B cell (primary cell): ENCODE measurements at regions not wholly inside any gene's neighbourhood (a gene's known extent, or its start where the extent isn't known, plus 50 kb on each side); places are given as distances from the start of the nearest gene placed in this dataset.

Experiments used
- ATAC-seq: fragments of 200-7000 bp; cut with Tn5 transposase; one replicate; pipeline ENCODE4 v1.10.0; 2021; ENCODE audit warnings: low read depth, mild to moderate bottlenecking, moderate number of reproducible peaks, moderate library complexity
- CTCF ChIA-PET: fragments of 350-600 bp; sonication (Branson Sonifier 250); formaldehyde crosslinking; loops from one replicate; lab custom pipeline; 2021; ENCODE audit warnings: antibody characterized with exemption, inconsistent platforms; lab: Charles Lee
- POLR2A ChIA-PET: fragments of 350-600 bp; sonication (Branson Sonifier 250); formaldehyde crosslinking; loops from one replicate; lab custom pipeline; 2021; ENCODE audit warnings: antibody characterized with exemption; lab: Charles Lee
- DNase-seq: peaks from one replicate; pipeline ENCODE4 v3.0.0; 2013
- H2AFZ ChIP-seq: 2 replicates; pipeline ENCODE4 v1.6.1; 2012; ENCODE audit warnings: mild to moderate bottlenecking, low read depth, low read length; ENCODE audit not compliant: insufficient read depth, poor library complexity, severe bottlenecking
- H3K27ac ChIP-seq, 2 donors: 1 replicate in 1 of 2; 2 replicates in 1 of 2; pipeline ENCODE4 v1.5.1; 2012 to 2013; ENCODE audit warnings: low read length in 2 of 2, mild to moderate bottlenecking in 2 of 2, moderate library complexity in 1 of 2
- H3K27me3 ChIP-seq, 4 experiments: fragments of 200-600 bp in 1 of 4; sonication (generic) in 1 of 4; replicated peaks in 1 of 4; 1 replicate in 2 of 4; 2 replicates in 2 of 4; pipeline versions ENCODE4 v1.6.1 to v1.7.0; 2013 to 2016; ENCODE audit warnings: low read length in 3 of 4, mild to moderate bottlenecking in 2 of 4, mixed read lengths in 1 of 4, moderate library complexity in 1 of 4; ENCODE audit not compliant: insufficient read depth in 4 of 4, control insufficient read depth in 3 of 4; ENCODE audit errors: control extremely low read depth in 1 of 4
- H3K36me3 ChIP-seq, 2 experiments: replicated peaks in 1 of 2; 1 replicate in 1 of 2; 2 replicates in 1 of 2; pipeline versions ENCODE4 v1.6.1 to v1.7.1; 2013; ENCODE audit warnings: low read length in 1 of 2; ENCODE audit not compliant: insufficient read depth in 2 of 2, control insufficient read depth in 1 of 2; ENCODE audit errors: control extremely low read depth in 1 of 2, extremely low read depth in 1 of 2
- H3K4me1 ChIP-seq, 2 donors: fragments of 200-600 bp in 1 of 2; sonication (generic) in 1 of 2; 1 replicate in 1 of 2; 2 replicates in 1 of 2; pipeline versions ENCODE4 v1.5.1 to v1.6.1; 2013 to 2017; ENCODE audit warnings: low read length in 2 of 2; ENCODE audit not compliant: control insufficient read depth in 2 of 2, insufficient read depth in 2 of 2
- H3K4me2 ChIP-seq: replicated peaks from 2 replicates; pipeline ENCODE3; 2012; ENCODE audit warnings: mild to moderate bottlenecking, low read depth, low read length; ENCODE audit not compliant: poor library complexity, severe bottlenecking
- H3K4me3 ChIP-seq, 5 experiments: fragments of 200-600 bp in 1 of 5; sonication (generic) in 1 of 5; 1 replicate in 3 of 5; 2 replicates in 2 of 5; pipeline versions ENCODE4 v1.5.1 to v1.7.0; 2011 to 2016; ENCODE audit warnings: low read length in 4 of 5, mild to moderate bottlenecking in 4 of 5, low read depth in 2 of 5, control low read depth in 1 of 5, moderate library complexity in 1 of 5; ENCODE audit not compliant: insufficient read depth in 1 of 5; ENCODE audit errors: control extremely low read depth in 1 of 5, extremely low read depth in 1 of 5
- H3K79me2 ChIP-seq: fragments of 200-600 bp; sonication (generic); one replicate; pipeline ENCODE4 v1.6.0; 2016; ENCODE audit warnings: low read length; ENCODE audit not compliant: control insufficient read depth, insufficient read depth
- H3K9ac ChIP-seq: fragments of 200-600 bp; sonication (generic); 2 replicates; pipeline ENCODE4 v1.6.1; 2017; ENCODE audit warnings: mild to moderate bottlenecking, low read length, moderate library complexity
- H3K9me3 ChIP-seq, 3 donors: one replicate each; pipeline versions ENCODE4 v1.6.1 to v1.7.1; 2013; ENCODE audit warnings: low read length in 2 of 3; ENCODE audit not compliant: control insufficient read depth in 2 of 3, insufficient read depth in 1 of 3; ENCODE audit errors: control extremely low read depth in 1 of 3
- H4K20me1 ChIP-seq: 2 replicates; pipeline ENCODE4 v1.6.0; 2012; ENCODE audit warnings: mild to moderate bottlenecking, low read length; ENCODE audit not compliant: insufficient read depth, control insufficient read depth, poor library complexity, severe bottlenecking
- H3K27ac Mint-ChIP-seq: one replicate; pipeline ENCODE4 v1.8.0; 2021; ENCODE audit warnings: mixed read lengths
- H3K27me3 Mint-ChIP-seq: one replicate; pipeline ENCODE4 v1.8.0; 2021; ENCODE audit warnings: mixed read lengths
- H3K4me1 Mint-ChIP-seq: one replicate; pipeline ENCODE4 v1.8.0; 2021; ENCODE audit warnings: mixed read lengths
- H3K4me3 Mint-ChIP-seq: one replicate; pipeline ENCODE4 v1.8.0; 2021; ENCODE audit warnings: mixed read lengths
- H3K9me3 Mint-ChIP-seq: one replicate; pipeline ENCODE4 v1.8.0; 2022; ENCODE audit warnings: mixed read lengths; ENCODE audit not compliant: insufficient read depth
- CTCF ChIP-seq: fragments of 200-600 bp; IDR thresholded peaks from one replicate; pipeline ENCODE4 v1.8.0; 2022; ENCODE audit warnings: antibody characterized with exemption, mild to moderate bottlenecking
- EZH2 ChIP-seq: IDR thresholded peaks from 2 replicates; pipeline ENCODE4 v1.6.1; 2012; ENCODE audit warnings: borderline replicate concordance, low read depth, mild to moderate bottlenecking, moderate library complexity, low read length; ENCODE audit not compliant: insufficient read depth, poor library complexity, severe bottlenecking
- WGBS: methylation state at CpG from one replicate; pipeline ENCODE4 v1.1.5; 2013; ENCODE audit warnings: missing lambda C conversion rate; ENCODE audit not compliant: insufficient coverage; 5-methylcytosine and 5-hydroxymethylcytosine counted together
- intact Hi-C: fragments of 100-400 bp; cut with micrococcal nuclease; formaldehyde crosslinking; loops from one replicate; pipeline ENCODE4 v1.10.0; 2022

GRCh38 chr5:6273090-6273735 lies 105.1 kb downstream of the MED10 start:
- Mint-ChIP-seq H3K4me1 (no peaks in the 10 kb centered on the region), H3K27me3 (peaks cover 25% of the 10 kb centered on the region), H3K9me3 (no peaks in the 10 kb centered on the region), H3K27ac (no peak overlapping the region), H3K4me3 (no peak overlapping the region)
- no peak for DNase-seq
- WGBS = 56% methylated on average over 6 of the region's 10 CpGs
- intact Hi-C loops = no loop called here
- H2AFZ ChIP-seq = no peak overlapping the region
- POLR2A ChIA-PET = no interaction called here
- TF ChIP-seq CTCF = no peak
- no peak for TF ChIP-seq EZH2
- CTCF ChIA-PET = interaction anchor here (0.6 to 1.0 kb wide), 2 partner anchors 12 to 491 kb away, joined by 3 read pairs; no protein-coding TSS in a partner anchor
- no peaks in the 10 kb centered on the region for H3K9me3 ChIP-seq
- no peak for ATAC-seq
- no peaks in the 10 kb centered on the region for H3K4me1 ChIP-seq
- no peak overlapping the region for H3K4me3 ChIP-seq
- H3K79me2 ChIP-seq = no peaks in the 10 kb centered on the region
- H3K27me3 ChIP-seq = peaks cover 0 to 7% (median 0%) of the 10 kb centered on the region in 4 experiments
- no peak overlapping the region for H3K9ac ChIP-seq
- no peak overlapping the region for H3K4me2 ChIP-seq
- H4K20me1 ChIP-seq = no peaks in the 10 kb centered on the region
- no peaks in the 10 kb centered on the region for H3K36me3 ChIP-seq
- H3K27ac ChIP-seq = no peak overlapping the region

GRCh38 chr5:6269925-6270324 lies 108.4 kb downstream of the MED10 start:
- intact Hi-C loops = no loop called here
- POLR2A ChIA-PET = no interaction called here
- CTCF ChIA-PET = interaction anchor here (0.6 kb wide), 1 partner anchor 302 kb away, joined by 3 read pairs; no protein-coding TSS in a partner anchor

More at GRCh38 chr5:6269925-6270324, 108.4 kb downstream of the MED10 start:
- Histone ChIP-seq H3K79me2 (no peaks in the 10 kb centered on the region), H4K20me1 (no peaks in the 10 kb centered on the region), H3K27ac (no peak overlapping the region), H3K4me2 (no peak overlapping the region), H2AFZ (no peak overlapping the region), H3K27me3 (peaks cover 0 to 7% (median 0%) of the 10 kb centered on the region in 4 experiments), H3K4me1 (no peaks in the 10 kb centered on the region), H3K36me3 (no peaks in the 10 kb centered on the region), H3K9ac (no peak overlapping the region), H3K9me3 (no peaks in the 10 kb centered on the region), H3K4me3 (no peak overlapping the region)
- DNase-seq (no peak), ATAC-seq (no peak)
- peaks cover 22% of the 10 kb centered on the region for H3K27me3 Mint-ChIP-seq
- H3K27ac Mint-ChIP-seq = no peak overlapping the region
- TF ChIP-seq EZH2 = no peak
- no peak for TF ChIP-seq CTCF
- H3K4me1 Mint-ChIP-seq = no peaks in the 10 kb centered on the region
- no peak overlapping the region for H3K4me3 Mint-ChIP-seq
- 89% methylated on average over 7 of the region's 7 CpGs for WGBS
- no peaks in the 10 kb centered on the region for H3K9me3 Mint-ChIP-seq
